Lung (tissue), 11 donors: ENCODE measurements at regions not wholly inside any gene's neighbourhood (a gene's known extent, or its start where the extent isn't known, plus 50 kb on each side); places are given as distances from the start of the nearest gene placed in this dataset.

ENCODE experiments used
- ATAC-seq: fragments of 200-7000 bp; cut with Tn5 transposase; one replicate; pipeline ENCODE4 v1.9.1; 2020; ENCODE audit warnings: moderate number of reproducible peaks; ENCODE audit not compliant: insufficient read depth, low FRiP score
- DNase-seq, 3 donors: peaks; one replicate each; pipeline ENCODE4 v3.0.0-alpha.2; 2013 to 2017
- H3K27ac ChIP-seq, 2 donors: one replicate each; pipeline ENCODE4 v1.5.1; 2013; ENCODE audit warnings: mild to moderate bottlenecking in 2 of 2, moderate library complexity in 2 of 2, control low read depth in 1 of 2, inconsistent platforms in 1 of 2, low read depth in 1 of 2, low read length in 1 of 2
- H3K27me3 ChIP-seq, 3 donors: one replicate each; pipeline ENCODE4 v1.5.1; 2013; ENCODE audit warnings: low read length in 2 of 3; ENCODE audit not compliant: control insufficient read depth in 3 of 3, insufficient read depth in 3 of 3
- H3K36me3 ChIP-seq, 4 donors: one replicate each; pipeline ENCODE4 v1.5.1; 2013; ENCODE audit warnings: low read length in 4 of 4, mild to moderate bottlenecking in 1 of 4, moderate library complexity in 1 of 4; ENCODE audit not compliant: control insufficient read depth in 4 of 4, insufficient read depth in 4 of 4
- H3K4me1 ChIP-seq, 5 donors: one replicate each; pipeline ENCODE4 v1.5.1; 2013; ENCODE audit warnings: low read length in 5 of 5, mild to moderate bottlenecking in 2 of 5, moderate library complexity in 1 of 5; ENCODE audit not compliant: control insufficient read depth in 5 of 5, insufficient read depth in 5 of 5
- H3K4me3 ChIP-seq: one replicate; pipeline ENCODE4 v1.5.1; 2013; ENCODE audit warnings: mild to moderate bottlenecking, control low read depth, moderate library complexity
- H3K9ac ChIP-seq, 2 donors: one replicate each; pipeline ENCODE4 v1.5.1; 2013; ENCODE audit warnings: low read length in 2 of 2, control low read depth in 1 of 2; ENCODE audit not compliant: insufficient read depth in 1 of 2
- H3K9me3 ChIP-seq, 4 donors: one replicate each; pipeline ENCODE4 v1.5.1; 2013; ENCODE audit warnings: low read length in 3 of 4, mild to moderate bottlenecking in 1 of 4, moderate library complexity in 1 of 4; ENCODE audit not compliant: control insufficient read depth in 4 of 4, insufficient read depth in 3 of 4
- CTCF ChIP-seq: IDR thresholded peaks from 2 replicates; pipeline ENCODE4 v1.5.1; 2012; ENCODE audit warnings: mild to moderate bottlenecking; ENCODE audit errors: control extremely low read depth, extremely low read depth
- WGBS, 2 donors: extraction: QIAGEN DNeasy Blood & Tissue Kit; methylation state at CpG; one replicate each; pipeline ENCODE4 v1.1.7; 2013; 5-methylcytosine and 5-hydroxymethylcytosine counted together
- donor health status: control.
- donor health status: control.
- donor health status: Bipolar disorder and iron deficiency.
- donor health status: healthy.
- donor health status: DM: yes; HTN: yes; CAD: no.

- H3K36me3 ChIP-seq: no peaks in the 10 kb centered on the region
- DNase-seq: no peak
- peaks cover 0 to 1% (median 0%) of the 10 kb centered on the region in 4 donors for H3K9me3 ChIP-seq
- no peak overlapping the region for H3K27ac ChIP-seq
- no peak for ATAC-seq
- H3K4me3 ChIP-seq: no peak overlapping the region
- no peak overlapping the region for H3K9ac ChIP-seq
- no peak for TF ChIP-seq CTCF
- H3K27me3 ChIP-seq: no peaks in the 10 kb centered on the region
- 89 to 98% methylated on average over 2 of the region's 2 CpGs for WGBS, 2 donors
- H3K4me1 ChIP-seq: peaks cover 0 to 9% (median 0%) of the 10 kb centered on the region in 5 donors
These were observed 139.4 kb downstream of the OSR1 start for GRCh38 chr2:19219060-19219459.

- 83 to 87% methylated on average over 2 of the region's 2 CpGs for WGBS, 2 donors
- no peak overlapping the region for H3K27ac ChIP-seq
- DNase-seq (no peak), ATAC-seq (no peak)
- TF ChIP-seq CTCF: no peak
- peaks cover 0 to 1% (median 0%) of the 10 kb centered on the region in 4 donors for H3K9me3 ChIP-seq
- no peak overlapping the region for H3K4me3 ChIP-seq
- no peaks in the 10 kb centered on the region for H3K27me3 ChIP-seq
- no peak overlapping the region for H3K9ac ChIP-seq
- H3K36me3 ChIP-seq: no peaks in the 10 kb centered on the region
- H3K4me1 ChIP-seq: peaks cover 0 to 9% (median 0%) of the 10 kb centered on the region in 5 donors
These were observed 140.3 kb downstream of the OSR1 start for GRCh38 chr2:19218166-19218565.

GRCh38 chr2:19216676-19217602 lies 141.5 kb downstream of the OSR1 start:
- no peaks in the 10 kb centered on the region for H3K27me3 ChIP-seq
- H3K36me3 ChIP-seq: no peaks in the 10 kb centered on the region
- no peak for ATAC-seq
- no peak overlapping the region for H3K27ac ChIP-seq
- peaks cover 0 to 1% (median 0%) of the 10 kb centered on the region in 4 donors for H3K9me3 ChIP-seq
- no peak overlapping the region for H3K9ac ChIP-seq
- H3K4me3 ChIP-seq: no peak overlapping the region
- 87 to 88% methylated on average over 2 of the region's 2 CpGs for WGBS, 2 donors
- DNase-seq: no peak
- no peak for TF ChIP-seq CTCF
- H3K4me1 ChIP-seq: peaks cover 0 to 9% (median 0%) of the 10 kb centered on the region in 5 donors
